ENCODE measurements at regions not wholly inside any gene's neighbourhood (a gene's known extent, or its start where the extent isn't known, plus 50 kb on each side); places are given as distances from the start of the nearest gene placed in this dataset.
"Not testable (repeated sequence)": the region's sequence is repeated elsewhere in the genome, so short reads cannot be mapped to it uniquely, and the experiment has no call there.

GRCh38 chr15:53193149-53193548, 403.0 kb upstream of the ONECUT1 start:
- CTCF ChIA-PET: interaction anchor here (0.7 kb wide), 1 partner anchor 18 kb away, joined by 3 read pairs; no protein-coding TSS in a partner anchor
- H3K4me3 Mint-ChIP-seq: no peak overlapping the region
- intact Hi-C loops (cut with micrococcal nuclease): no loop called here
- no peaks in the 10 kb centered on the region for H3K4me1 Mint-ChIP-seq (ENCODE audit: low read depth)
- no peak overlapping the region for H3K27ac Mint-ChIP-seq
- peaks cover 2% of the 10 kb centered on the region for H3K27me3 Mint-ChIP-seq
- H3K9me3 Mint-ChIP-seq: peaks cover 7% of the 10 kb centered on the region
- H3K36me3 Mint-ChIP-seq: no peaks in the 10 kb centered on the region
- POLR2A ChIA-PET: no interaction called here
- no peak for DNase-seq

DNA sequence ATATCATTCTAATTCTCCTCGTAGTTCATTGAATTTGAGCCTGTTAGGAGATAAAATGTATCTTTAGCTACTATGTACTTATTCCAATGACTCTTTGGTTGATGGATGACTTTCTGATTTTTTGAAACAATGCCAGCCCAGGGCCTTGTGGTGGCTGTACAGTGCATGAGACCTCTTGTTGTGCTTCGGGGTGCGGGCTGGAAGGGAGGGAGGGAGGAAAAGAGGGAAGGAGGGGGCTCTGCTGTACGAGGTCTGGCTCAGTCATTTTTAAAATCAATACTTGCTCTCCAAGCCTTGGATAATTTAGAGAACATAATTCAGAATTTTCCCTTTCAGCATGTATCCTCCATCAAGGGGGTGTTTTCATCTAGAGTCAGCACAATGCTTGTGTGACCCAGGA, 399.7 kb upstream of the ONECUT1 start:
- intact Hi-C loops (cut with micrococcal nuclease): no loop called here
- Mint-ChIP-seq H3K9me3 (peaks cover 7% of the 10 kb centered on the region), H3K4me1 (ENCODE audit: low read depth) (no peaks in the 10 kb centered on the region), H3K4me3 (no peak overlapping the region), H3K27ac (no peak overlapping the region), H3K27me3 (no peaks in the 10 kb centered on the region), H3K36me3 (no peaks in the 10 kb centered on the region)
- no peak for DNase-seq
- ChIA-PET POLR2A (no interaction called here), CTCF (no interaction called here)

- H3K4me3 Mint-ChIP-seq; H3K27me3 Mint-ChIP-seq; intact Hi-C loops (cut with micrococcal nuclease); CTCF ChIA-PET; H3K36me3 Mint-ChIP-seq; H3K4me1 Mint-ChIP-seq (ENCODE audit: low read depth); DNase-seq; H3K27ac Mint-ChIP-seq; POLR2A ChIA-PET: not testable (repeated sequence)
- H3K9me3 Mint-ChIP-seq: peaks cover 11% of the 10 kb centered on the region
Observed at GRCh38 chr15:53183449-53183848, 393.3 kb upstream of the ONECUT1 start.

- no peak for DNase-seq
- ChIA-PET POLR2A (no interaction called here), CTCF (no interaction called here)
- H3K9me3 Mint-ChIP-seq: no peaks in the 10 kb centered on the region
- no peaks in the 10 kb centered on the region for H3K36me3 Mint-ChIP-seq
- H3K27me3 Mint-ChIP-seq: no peaks in the 10 kb centered on the region
- intact Hi-C loops (cut with micrococcal nuclease): no loop called here
- H3K4me1 Mint-ChIP-seq (ENCODE audit: low read depth): no peaks in the 10 kb centered on the region
- no peak overlapping the region for H3K27ac Mint-ChIP-seq
- H3K4me3 Mint-ChIP-seq: no peak overlapping the region
Observed at GRCh38 chr15:53171571-53171970, 381.4 kb upstream of the ONECUT1 start.

GRCh38 chr15:53166684-53167201, 376.6 kb upstream of the ONECUT1 start:
- Mint-ChIP-seq H3K4me3 (no peak overlapping the region), H3K27ac (no peak overlapping the region), H3K27me3 (no peaks in the 10 kb centered on the region), H3K4me1 (ENCODE audit: low read depth) (no peaks in the 10 kb centered on the region), H3K9me3 (no peaks in the 10 kb centered on the region), H3K36me3 (no peaks in the 10 kb centered on the region)
- no peak for DNase-seq
- ChIA-PET CTCF (no interaction called here), POLR2A (no interaction called here)
- intact Hi-C loops (cut with micrococcal nuclease): no loop called here

DNA sequence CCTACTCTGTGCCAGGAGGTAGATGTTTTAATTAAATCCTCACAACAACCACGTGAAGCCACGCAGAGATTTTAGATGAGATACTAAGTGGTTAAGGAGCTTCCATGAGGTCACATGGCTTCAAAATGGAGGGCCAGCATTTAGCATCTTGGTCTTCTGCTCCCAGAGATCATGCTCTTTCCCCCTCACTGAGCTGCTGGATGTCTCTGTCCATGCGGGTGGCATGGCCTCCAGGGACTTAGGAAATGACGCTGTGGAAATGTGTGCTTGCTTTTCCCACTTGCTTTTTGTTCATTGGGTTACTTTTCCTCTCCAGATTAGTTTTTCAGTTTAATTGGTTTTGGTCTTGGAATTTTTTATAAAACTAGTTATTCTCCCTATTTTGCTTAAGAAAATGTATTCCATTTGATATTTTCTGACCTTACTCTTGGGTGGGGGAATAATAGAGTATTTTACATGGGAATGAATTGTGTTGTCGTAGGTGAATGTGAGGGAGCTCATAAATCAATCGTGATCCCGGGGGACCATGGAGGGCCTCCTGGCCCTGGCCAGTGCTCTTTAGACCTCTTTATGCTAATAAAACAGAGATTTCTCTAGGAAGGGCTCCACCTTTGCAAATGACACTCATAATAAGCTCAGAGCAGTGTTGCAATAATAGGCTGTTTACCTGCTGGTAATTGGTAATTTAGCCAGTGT, 376.0 kb upstream of the ONECUT1 start:
- Mint-ChIP-seq H3K4me1 (ENCODE audit: low read depth) (no peaks in the 10 kb centered on the region), H3K36me3 (no peaks in the 10 kb centered on the region), H3K4me3 (no peak overlapping the region), H3K9me3 (no peaks in the 10 kb centered on the region), H3K27ac (no peak overlapping the region), H3K27me3 (no peaks in the 10 kb centered on the region)
- DNase-seq: no peak
- intact Hi-C loops (cut with micrococcal nuclease): no loop called here
- POLR2A ChIA-PET: no interaction called here
- CTCF ChIA-PET: no interaction called here

DNA sequence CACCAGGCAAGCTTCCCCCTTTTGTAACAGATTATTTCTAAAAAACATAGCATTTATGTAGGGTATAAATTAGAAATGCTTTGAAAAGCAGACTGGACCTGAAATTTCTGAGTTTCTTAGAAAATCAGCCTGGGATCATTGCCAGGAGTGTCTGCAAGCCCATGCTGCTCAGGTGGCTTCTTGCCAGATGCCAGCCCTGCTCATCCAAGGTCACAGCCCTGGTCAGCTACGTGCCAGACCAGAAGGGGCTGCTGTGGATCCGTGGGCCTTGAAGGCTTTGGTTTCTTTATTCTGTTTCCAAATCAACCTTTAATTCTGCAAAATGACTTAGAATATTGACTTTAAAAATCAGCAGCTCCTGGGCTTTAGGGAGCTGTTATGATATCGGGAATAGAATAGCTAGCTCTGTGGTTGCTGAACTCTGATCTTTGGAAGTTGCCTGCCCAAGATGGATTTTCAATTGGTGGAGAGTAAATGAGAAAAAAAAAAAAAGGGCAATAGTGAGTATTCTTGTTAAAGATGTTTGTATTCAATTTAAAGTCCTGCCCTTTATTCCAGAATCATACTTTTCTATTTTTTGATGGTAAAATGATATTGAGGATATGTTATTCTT, 370.1 kb upstream of the ONECUT1 start:
- Mint-ChIP-seq H3K4me3 (no peak overlapping the region), H3K36me3 (no peaks in the 10 kb centered on the region), H3K27me3 (no peaks in the 10 kb centered on the region), H3K9me3 (no peaks in the 10 kb centered on the region), H3K4me1 (ENCODE audit: low read depth) (no peaks in the 10 kb centered on the region), H3K27ac (no peak overlapping the region)
- no peak for DNase-seq
- intact Hi-C loops (cut with micrococcal nuclease): no loop called here
- ChIA-PET POLR2A (no interaction called here), CTCF (no interaction called here)

DNA sequence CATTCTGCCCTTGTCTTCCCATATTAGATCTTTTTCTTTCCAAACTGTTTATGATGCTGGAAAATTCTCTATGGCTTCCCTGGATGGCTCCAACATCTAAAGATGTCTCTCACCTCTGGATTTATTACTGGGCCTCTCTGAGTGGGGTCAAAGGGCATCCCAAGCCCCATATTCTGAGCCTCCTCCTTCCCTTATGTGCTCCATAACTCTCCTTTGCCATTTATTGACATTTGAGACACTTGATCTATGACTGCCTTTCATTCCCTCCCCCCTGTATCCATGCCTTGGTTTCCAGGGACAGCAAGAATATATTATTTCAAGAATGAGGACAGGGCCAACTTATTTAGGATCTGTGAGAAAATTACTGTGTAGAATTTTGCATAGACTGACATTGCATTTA, 369.3 kb upstream of the ONECUT1 start:
- no peak overlapping the region for H3K27ac Mint-ChIP-seq
- H3K36me3 Mint-ChIP-seq: no peaks in the 10 kb centered on the region
- no peak overlapping the region for H3K4me3 Mint-ChIP-seq
- intact Hi-C loops (cut with micrococcal nuclease): no loop called here
- CTCF ChIA-PET: no interaction called here
- H3K27me3 Mint-ChIP-seq: no peaks in the 10 kb centered on the region
- H3K9me3 Mint-ChIP-seq: no peaks in the 10 kb centered on the region
- no peaks in the 10 kb centered on the region for H3K4me1 Mint-ChIP-seq (ENCODE audit: low read depth)
- POLR2A ChIA-PET: no interaction called here
- no peak for DNase-seq

DNA sequence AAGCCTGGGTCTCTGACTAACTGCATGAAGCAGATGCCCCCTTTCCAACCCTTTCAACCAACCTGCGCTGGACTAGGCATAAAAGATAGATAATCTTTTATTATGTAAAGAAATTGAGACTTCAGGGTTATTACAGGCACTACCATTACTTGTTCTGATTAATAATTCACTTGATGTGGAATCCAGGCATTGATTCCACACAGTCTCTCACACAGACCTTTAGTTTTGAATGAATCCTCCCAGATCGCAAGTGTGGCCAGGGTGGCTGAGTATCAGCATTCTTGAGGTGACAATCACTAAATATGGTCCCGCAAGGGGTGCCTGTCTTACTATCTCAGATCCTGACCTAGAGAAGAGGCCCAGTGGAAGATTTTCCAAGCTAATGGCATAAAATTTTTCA, 368.9 kb upstream of the ONECUT1 start:
- Mint-ChIP-seq H3K4me3 (no peak overlapping the region), H3K27ac (no peak overlapping the region), H3K9me3 (no peaks in the 10 kb centered on the region), H3K27me3 (no peaks in the 10 kb centered on the region), H3K4me1 (ENCODE audit: low read depth) (no peaks in the 10 kb centered on the region), H3K36me3 (no peaks in the 10 kb centered on the region)
- no peak for DNase-seq
- POLR2A ChIA-PET: no interaction called here
- CTCF ChIA-PET: no interaction called here
- intact Hi-C loops (cut with micrococcal nuclease): no loop called here

GRCh38 chr15:53133255-53133850, 343.2 kb upstream of the ONECUT1 start:
- POLR2A ChIA-PET: no interaction called here

DNA sequence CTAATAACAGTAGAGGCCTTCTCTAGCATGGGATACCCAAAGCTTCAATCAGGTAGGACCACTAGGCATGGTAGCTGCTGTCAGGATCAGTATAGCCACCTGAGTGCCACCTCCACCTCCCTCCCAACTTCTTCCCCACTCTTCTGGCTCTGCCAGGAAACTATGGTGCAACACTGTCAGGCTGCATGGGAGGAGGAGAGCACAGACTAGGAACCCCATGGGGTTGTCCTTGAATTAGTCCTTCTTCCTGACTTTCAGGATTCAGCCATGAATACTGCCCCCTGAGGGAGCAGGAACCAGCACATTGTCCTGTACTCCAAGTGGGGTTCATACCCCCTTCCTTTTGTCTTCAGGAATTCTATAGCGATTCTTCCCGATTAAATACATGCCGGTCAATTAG, 340.8 kb upstream of the ONECUT1 start:
- H3K9me3 Mint-ChIP-seq: peaks cover 10% of the 10 kb centered on the region
- intact Hi-C loops (cut with micrococcal nuclease): no loop called here

More at GRCh38 chr15:53133255-53133850, 343.2 kb upstream of the ONECUT1 start:
- H3K36me3 Mint-ChIP-seq: no peaks in the 10 kb centered on the region
- no peak overlapping the region for H3K27ac Mint-ChIP-seq
- CTCF ChIA-PET: no interaction called here
- intact Hi-C loops (cut with micrococcal nuclease): no loop called here
- peaks cover 10% of the 10 kb centered on the region for H3K9me3 Mint-ChIP-seq
- H3K4me3 Mint-ChIP-seq: no peak overlapping the region
- no peaks in the 10 kb centered on the region for H3K4me1 Mint-ChIP-seq (ENCODE audit: low read depth)
- DNase-seq: no peak
- H3K27me3 Mint-ChIP-seq: no peaks in the 10 kb centered on the region

GRCh38 chr15:53129121-53129904, 339.2 kb upstream of the ONECUT1 start:
- no peaks in the 10 kb centered on the region for H3K36me3 Mint-ChIP-seq
- H3K27ac Mint-ChIP-seq: no peak overlapping the region
- no peaks in the 10 kb centered on the region for H3K27me3 Mint-ChIP-seq
- CTCF ChIA-PET: no interaction called here
- DNase-seq: no peak
- intact Hi-C loops (cut with micrococcal nuclease): no loop called here
- POLR2A ChIA-PET: no interaction called here
- no peak overlapping the region for H3K4me3 Mint-ChIP-seq
- peaks cover 1% of the 10 kb centered on the region for H3K9me3 Mint-ChIP-seq
- H3K4me1 Mint-ChIP-seq (ENCODE audit: low read depth): no peaks in the 10 kb centered on the region

More for the DNA sequence above, 340.8 kb upstream of the ONECUT1 start:
- Mint-ChIP-seq H3K4me1 (ENCODE audit: low read depth) (no peaks in the 10 kb centered on the region), H3K4me3 (no peak overlapping the region), H3K36me3 (no peaks in the 10 kb centered on the region), H3K27me3 (no peaks in the 10 kb centered on the region), H3K27ac (no peak overlapping the region)
- ChIA-PET POLR2A (no interaction called here), CTCF (no interaction called here)
- no peak for DNase-seq
